ENCODE measurements at regions not wholly inside any gene's neighbourhood (a gene's known extent, or its start where the extent isn't known, plus 50 kb on each side); places are given as distances from the start of the nearest gene placed in this dataset.

GRCh38 chr13:90261343-90261742 lies 1086.1 kb upstream of the MIR17HG start:
- TF ChIP-seq, protein P1, sequence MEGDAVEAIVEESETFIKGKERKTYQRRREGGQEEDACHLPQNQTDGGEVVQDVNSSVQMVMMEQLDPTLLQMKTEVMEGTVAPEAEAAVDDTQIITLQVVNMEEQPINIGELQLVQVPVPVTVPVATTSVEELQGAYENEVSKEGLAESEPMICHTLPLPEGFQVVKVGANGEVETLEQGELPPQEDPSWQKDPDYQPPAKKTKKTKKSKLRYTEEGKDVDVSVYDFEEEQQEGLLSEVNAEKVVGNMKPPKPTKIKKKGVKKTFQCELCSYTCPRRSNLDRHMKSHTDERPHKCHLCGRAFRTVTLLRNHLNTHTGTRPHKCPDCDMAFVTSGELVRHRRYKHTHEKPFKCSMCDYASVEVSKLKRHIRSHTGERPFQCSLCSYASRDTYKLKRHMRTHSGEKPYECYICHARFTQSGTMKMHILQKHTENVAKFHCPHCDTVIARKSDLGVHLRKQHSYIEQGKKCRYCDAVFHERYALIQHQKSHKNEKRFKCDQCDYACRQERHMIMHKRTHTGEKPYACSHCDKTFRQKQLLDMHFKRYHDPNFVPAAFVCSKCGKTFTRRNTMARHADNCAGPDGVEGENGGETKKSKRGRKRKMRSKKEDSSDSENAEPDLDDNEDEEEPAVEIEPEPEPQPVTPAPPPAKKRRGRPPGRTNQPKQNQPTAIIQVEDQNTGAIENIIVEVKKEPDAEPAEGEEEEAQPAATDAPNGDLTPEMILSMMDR (IDR thresholded peaks at IDR 0.05) = no peak
- TF ChIP-seq POLR2AphosphoS5 (IDR thresholded peaks at IDR 0.05; ENCODE audit: insufficient read depth in 1 of 2, low read depth in 1 of 2) = no peak

All from vagina (tissue), 2 donors.